ENCODE measurements at regions not wholly inside any gene's neighbourhood (a gene's known extent, or its start where the extent isn't known, plus 50 kb on each side); places are given as distances from the start of the nearest gene placed in this dataset.
"Not testable (repeated sequence)": the region's sequence is repeated elsewhere in the genome, so short reads cannot be mapped to it uniquely, and the experiment has no call there.

- not testable (repeated sequence) for H3K27me3 Mint-ChIP-seq; H3K36me3 Mint-ChIP-seq (ENCODE audit: low read depth)
Measured at GRCh38 chr3:125774433-125775034, 179.2 kb upstream of the OSBPL11 start.

GRCh38 chr3:125775106-125775505 is 179.8 kb upstream of the OSBPL11 start:
- POLR2A ChIA-PET; H3K4me3 Mint-ChIP-seq; H3K36me3 ChIP-seq (ENCODE audit: insufficient read depth, low read length): not testable (repeated sequence)

More at GRCh38 chr3:125774433-125775034, 179.2 kb upstream of the OSBPL11 start:
- H3K4me3 ChIP-seq (ENCODE audit: low read length); POLR2A ChIA-PET; H3K36me3 ChIP-seq (ENCODE audit: insufficient read depth, low read length); ATAC-seq (ENCODE audit: poor library complexity); CTCF ChIA-PET; intact Hi-C loops (cut with DNase I, micrococcal nuclease); H3K4me1 Mint-ChIP-seq (ENCODE audit: low read depth); H3K27me3 ChIP-seq (ENCODE audit: control insufficient read depth in 1 of 2, insufficient read depth in 2 of 2, low read length in 2 of 2); H3K27ac Mint-ChIP-seq; H3K4me3 Mint-ChIP-seq; H3K27ac ChIP-seq (ENCODE audit: low read depth in 1 of 2, low read length in 2 of 2); H3K4me1 ChIP-seq (ENCODE audit: insufficient read depth, low read length); H3K9me3 Mint-ChIP-seq; DNase-seq; H3K9me3 ChIP-seq (ENCODE audit: control insufficient read depth in 1 of 2, insufficient read depth in 1 of 2, low read length in 2 of 2): not testable (repeated sequence)

GRCh38 chr3:125775606-125776294 is 180.5 kb upstream of the OSBPL11 start:
- H3K9me3 ChIP-seq (ENCODE audit: control insufficient read depth in 1 of 2, insufficient read depth in 1 of 2, low read length in 2 of 2); H3K36me3 Mint-ChIP-seq (ENCODE audit: low read depth); H3K27me3 ChIP-seq (ENCODE audit: control insufficient read depth in 1 of 2, insufficient read depth in 2 of 2, low read length in 2 of 2); DNase-seq; H3K4me1 ChIP-seq (ENCODE audit: insufficient read depth, low read length); H3K9me3 Mint-ChIP-seq; H3K4me3 Mint-ChIP-seq; ATAC-seq (ENCODE audit: poor library complexity); intact Hi-C loops (cut with DNase I, micrococcal nuclease); H3K4me1 Mint-ChIP-seq (ENCODE audit: low read depth); H3K27ac Mint-ChIP-seq; POLR2A ChIA-PET; H3K36me3 ChIP-seq (ENCODE audit: insufficient read depth, low read length); H3K27ac ChIP-seq (ENCODE audit: low read depth in 1 of 2, low read length in 2 of 2); H3K27me3 Mint-ChIP-seq; H3K4me3 ChIP-seq (ENCODE audit: low read length); CTCF ChIA-PET: not testable (repeated sequence)

More at GRCh38 chr3:125775106-125775505, 179.8 kb upstream of the OSBPL11 start:
- intact Hi-C loops (cut with DNase I, micrococcal nuclease); H3K27ac ChIP-seq (ENCODE audit: low read depth in 1 of 2, low read length in 2 of 2); DNase-seq; ATAC-seq (ENCODE audit: poor library complexity); H3K27me3 Mint-ChIP-seq; H3K4me1 ChIP-seq (ENCODE audit: insufficient read depth, low read length); H3K9me3 Mint-ChIP-seq; H3K27ac Mint-ChIP-seq; H3K36me3 Mint-ChIP-seq (ENCODE audit: low read depth); H3K27me3 ChIP-seq (ENCODE audit: control insufficient read depth in 1 of 2, insufficient read depth in 2 of 2, low read length in 2 of 2); CTCF ChIA-PET; H3K4me1 Mint-ChIP-seq (ENCODE audit: low read depth); H3K9me3 ChIP-seq (ENCODE audit: control insufficient read depth in 1 of 2, insufficient read depth in 1 of 2, low read length in 2 of 2); H3K4me3 ChIP-seq (ENCODE audit: low read length): not testable (repeated sequence)

- not testable (repeated sequence) for ATAC-seq (ENCODE audit: poor library complexity)
Measured at GRCh38 chr3:125779276-125779675, 184.0 kb upstream of the OSBPL11 start.

GRCh38 chr3:125779918-125780317 is 184.6 kb upstream of the OSBPL11 start:
- H3K27ac ChIP-seq (ENCODE audit: low read depth in 1 of 2, low read length in 2 of 2); H3K9me3 Mint-ChIP-seq; H3K4me3 ChIP-seq (ENCODE audit: low read length); H3K9me3 ChIP-seq (ENCODE audit: control insufficient read depth in 1 of 2, insufficient read depth in 1 of 2, low read length in 2 of 2); CTCF ChIA-PET; DNase-seq; H3K4me1 Mint-ChIP-seq (ENCODE audit: low read depth); ATAC-seq (ENCODE audit: poor library complexity); H3K4me1 ChIP-seq (ENCODE audit: insufficient read depth, low read length); POLR2A ChIA-PET; H3K27ac Mint-ChIP-seq; H3K27me3 ChIP-seq (ENCODE audit: control insufficient read depth in 1 of 2, insufficient read depth in 2 of 2, low read length in 2 of 2); H3K4me3 Mint-ChIP-seq; intact Hi-C loops (cut with DNase I, micrococcal nuclease); H3K36me3 ChIP-seq (ENCODE audit: insufficient read depth, low read length); H3K36me3 Mint-ChIP-seq (ENCODE audit: low read depth): not testable (repeated sequence)
- H3K27me3 Mint-ChIP-seq = peaks cover 13% of the 10 kb centered on the region

More at GRCh38 chr3:125779276-125779675, 184.0 kb upstream of the OSBPL11 start:
- H3K4me3 Mint-ChIP-seq; H3K9me3 ChIP-seq (ENCODE audit: control insufficient read depth in 1 of 2, insufficient read depth in 1 of 2, low read length in 2 of 2); H3K9me3 Mint-ChIP-seq; H3K36me3 ChIP-seq (ENCODE audit: insufficient read depth, low read length); H3K27ac Mint-ChIP-seq; H3K4me1 ChIP-seq (ENCODE audit: insufficient read depth, low read length); intact Hi-C loops (cut with DNase I, micrococcal nuclease); H3K4me1 Mint-ChIP-seq (ENCODE audit: low read depth); H3K4me3 ChIP-seq (ENCODE audit: low read length); H3K36me3 Mint-ChIP-seq (ENCODE audit: low read depth); CTCF ChIA-PET; POLR2A ChIA-PET; DNase-seq; H3K27ac ChIP-seq (ENCODE audit: low read depth in 1 of 2, low read length in 2 of 2); H3K27me3 Mint-ChIP-seq; H3K27me3 ChIP-seq (ENCODE audit: control insufficient read depth in 1 of 2, insufficient read depth in 2 of 2, low read length in 2 of 2): not testable (repeated sequence)

GRCh38 chr3:125781678-125782077 is 186.4 kb upstream of the OSBPL11 start:
- H3K9me3 Mint-ChIP-seq; intact Hi-C loops (cut with DNase I, micrococcal nuclease); H3K9me3 ChIP-seq (ENCODE audit: control insufficient read depth in 1 of 2, insufficient read depth in 1 of 2, low read length in 2 of 2); POLR2A ChIA-PET; H3K4me1 Mint-ChIP-seq (ENCODE audit: low read depth); H3K36me3 ChIP-seq (ENCODE audit: insufficient read depth, low read length); H3K27ac ChIP-seq (ENCODE audit: low read depth in 1 of 2, low read length in 2 of 2); H3K27me3 ChIP-seq (ENCODE audit: control insufficient read depth in 1 of 2, insufficient read depth in 2 of 2, low read length in 2 of 2); H3K4me3 ChIP-seq (ENCODE audit: low read length); DNase-seq; ATAC-seq (ENCODE audit: poor library complexity); H3K36me3 Mint-ChIP-seq (ENCODE audit: low read depth); CTCF ChIA-PET; H3K4me1 ChIP-seq (ENCODE audit: insufficient read depth, low read length); H3K27ac Mint-ChIP-seq; H3K4me3 Mint-ChIP-seq: not testable (repeated sequence)
- peaks cover 20% of the 10 kb centered on the region for H3K27me3 Mint-ChIP-seq

- H3K36me3 ChIP-seq (ENCODE audit: insufficient read depth, low read length); POLR2A ChIA-PET; H3K9me3 ChIP-seq (ENCODE audit: control insufficient read depth in 1 of 2, insufficient read depth in 1 of 2, low read length in 2 of 2); intact Hi-C loops (cut with DNase I, micrococcal nuclease); H3K4me1 ChIP-seq (ENCODE audit: insufficient read depth, low read length); H3K27ac ChIP-seq (ENCODE audit: low read depth in 1 of 2, low read length in 2 of 2); H3K27me3 ChIP-seq (ENCODE audit: control insufficient read depth in 1 of 2, insufficient read depth in 2 of 2, low read length in 2 of 2); DNase-seq; H3K9me3 Mint-ChIP-seq; H3K4me3 Mint-ChIP-seq; ATAC-seq (ENCODE audit: poor library complexity); H3K4me3 ChIP-seq (ENCODE audit: low read length); H3K27ac Mint-ChIP-seq; H3K4me1 Mint-ChIP-seq (ENCODE audit: low read depth); H3K36me3 Mint-ChIP-seq (ENCODE audit: low read depth); CTCF ChIA-PET: not testable (repeated sequence)
- H3K27me3 Mint-ChIP-seq = peaks cover 42% of the 10 kb centered on the region
Measured at GRCh38 chr3:125790312-125790711, 178.7 kb upstream of the ROPN1B start.

Measured in CD4-positive, alpha-beta T cell (primary cell).